Adrenal gland (tissue), 9 donors: ENCODE measurements at regions not wholly inside any gene's neighbourhood (a gene's known extent, or its start where the extent isn't known, plus 50 kb on each side); places are given as distances from the start of the nearest gene placed in this dataset.

Experiments used
- DNase-seq, 7 donors: peaks; one replicate each; pipeline ENCODE4 v3.0.0-alpha.2; 2019 to 2020
- H3K27ac ChIP-seq, 5 donors: fragments of 200-600 bp; sonication (generic) in 4 of 5; 1 replicate in 3 of 5; 2 replicates in 2 of 5; pipeline versions ENCODE4 v1.5.1 to v1.8.0; 2016 to 2020; ENCODE audit warnings: mild to moderate bottlenecking in 1 of 5
- H3K27me3 ChIP-seq: fragments of 200-600 bp; 2 replicates; pipeline ENCODE4 v1.8.0; 2021
- H3K36me3 ChIP-seq, 2 donors: fragments of 200-600 bp; replicated peaks in 1 of 2; 1 replicate in 1 of 2; 2 replicates in 1 of 2; pipeline versions ENCODE4 v1.5.1 to v1.8.0; 2018 to 2022
- H3K4me1 ChIP-seq, 2 donors: fragments of 200-600 bp; replicated peaks in 1 of 2; 1 replicate in 1 of 2; 2 replicates in 1 of 2; pipeline versions ENCODE4 v1.5.1 to v1.8.0; 2018 to 2021
- H3K4me3 ChIP-seq, 4 donors: fragments of 200-600 bp; sonication (generic) in 3 of 4; one replicate each; pipeline ENCODE4 v1.5.1; 2016 to 2018
- H3K9me3 ChIP-seq, 3 donors: fragments of 200-600 bp; sonication (generic) in 1 of 3; replicated peaks in 1 of 3; 1 replicate in 2 of 3; 2 replicates in 1 of 3; pipeline versions ENCODE4 v1.5.1 to v1.8.0; 2016 to 2021
- POLR2A ChIP-seq, 2 donors: fragments of 450-650 bp; IDR thresholded peaks; one replicate each; pipeline ENCODE4 v1.6.1; 2017; ENCODE audit warnings: antibody characterized with exemption in 2 of 2, mild to moderate bottlenecking in 2 of 2, moderate library complexity in 1 of 2
- WGBS, 4 donors: extraction: QIAGEN DNeasy Blood & Tissue Kit in 2 of 4; methylation state at CpG; one replicate each; pipeline versions ENCODE4 v1.1.5 to v1.1.7; 2013 to 2017; 5-methylcytosine and 5-hydroxymethylcytosine counted together
- intact Hi-C, 2 donors: fragments of 100-400 bp; cut with DNase I; formaldehyde crosslinking; loops; one replicate each; pipeline versions ENCODE4 v1.14.1 to v1.15.0; 2022 to 2023
- TF ChIP-seq, protein P1 (sequence below), 6 experiments: fragments of 450-650 bp in 4 of 6; fragments of 200-600 bp in 2 of 6; sonication (generic) in 1 of 6; IDR thresholded peaks; 1 replicate in 5 of 6; 2 replicates in 1 of 6; pipeline versions ENCODE4 v1.5.1 to v1.8.0; 2016 to 2021; ENCODE audit warnings: antibody characterized with exemption in 6 of 6, mild to moderate bottlenecking in 2 of 6, moderate library complexity in 1 of 6
- donor health status: healthy with polysubstance abuse.
- donor health status: Bipolar disorder and iron deficiency.
- donor health status: DM: yes; HTN: yes; CAD: no.
- donor health status: DM: no; HTN: no; CAD: no.
- donor health status: DM: no; HTN: no; CAD: no.

DNA sequence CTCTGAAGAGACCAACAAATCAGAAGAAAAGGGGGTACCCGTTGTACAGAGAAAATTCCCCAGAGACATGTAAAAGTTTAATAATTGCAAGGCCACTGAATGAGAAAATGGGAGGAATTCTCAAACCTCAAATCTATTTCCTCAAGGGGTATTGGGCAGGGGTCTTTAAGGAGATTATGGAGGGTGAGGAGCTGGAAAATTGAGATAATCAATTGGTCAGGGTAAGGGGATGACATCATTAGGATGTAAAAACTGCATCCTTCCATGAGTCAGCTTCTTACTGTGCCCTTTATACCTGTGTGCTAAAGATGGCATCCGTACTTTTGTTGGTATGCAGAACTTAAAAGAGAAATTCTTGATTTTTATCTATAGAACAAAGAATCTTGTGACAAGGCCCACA lies 641.5 kb downstream of the LRFN5 start:
- Histone ChIP-seq H3K4me1 (no peaks in the 10 kb centered on the region), H3K27ac (no peak overlapping the region), H3K36me3 (no peaks in the 10 kb centered on the region), H3K27me3 (no peaks in the 10 kb centered on the region), H3K9me3 (no peaks in the 10 kb centered on the region), H3K4me3 (no peak overlapping the region)
- WGBS, 4 donors, result 64 to 88% (median 71%) methylated on average over 2 of the region's 2 CpGs
- intact Hi-C loops, result no loop called here
- TF ChIP-seq, protein P1, sequence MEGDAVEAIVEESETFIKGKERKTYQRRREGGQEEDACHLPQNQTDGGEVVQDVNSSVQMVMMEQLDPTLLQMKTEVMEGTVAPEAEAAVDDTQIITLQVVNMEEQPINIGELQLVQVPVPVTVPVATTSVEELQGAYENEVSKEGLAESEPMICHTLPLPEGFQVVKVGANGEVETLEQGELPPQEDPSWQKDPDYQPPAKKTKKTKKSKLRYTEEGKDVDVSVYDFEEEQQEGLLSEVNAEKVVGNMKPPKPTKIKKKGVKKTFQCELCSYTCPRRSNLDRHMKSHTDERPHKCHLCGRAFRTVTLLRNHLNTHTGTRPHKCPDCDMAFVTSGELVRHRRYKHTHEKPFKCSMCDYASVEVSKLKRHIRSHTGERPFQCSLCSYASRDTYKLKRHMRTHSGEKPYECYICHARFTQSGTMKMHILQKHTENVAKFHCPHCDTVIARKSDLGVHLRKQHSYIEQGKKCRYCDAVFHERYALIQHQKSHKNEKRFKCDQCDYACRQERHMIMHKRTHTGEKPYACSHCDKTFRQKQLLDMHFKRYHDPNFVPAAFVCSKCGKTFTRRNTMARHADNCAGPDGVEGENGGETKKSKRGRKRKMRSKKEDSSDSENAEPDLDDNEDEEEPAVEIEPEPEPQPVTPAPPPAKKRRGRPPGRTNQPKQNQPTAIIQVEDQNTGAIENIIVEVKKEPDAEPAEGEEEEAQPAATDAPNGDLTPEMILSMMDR (IDR thresholded peaks at IDR 0.05), result no peak
- TF ChIP-seq POLR2A (IDR thresholded peaks at IDR 0.05), result no peak
- DNase-seq, result no peak

DNA sequence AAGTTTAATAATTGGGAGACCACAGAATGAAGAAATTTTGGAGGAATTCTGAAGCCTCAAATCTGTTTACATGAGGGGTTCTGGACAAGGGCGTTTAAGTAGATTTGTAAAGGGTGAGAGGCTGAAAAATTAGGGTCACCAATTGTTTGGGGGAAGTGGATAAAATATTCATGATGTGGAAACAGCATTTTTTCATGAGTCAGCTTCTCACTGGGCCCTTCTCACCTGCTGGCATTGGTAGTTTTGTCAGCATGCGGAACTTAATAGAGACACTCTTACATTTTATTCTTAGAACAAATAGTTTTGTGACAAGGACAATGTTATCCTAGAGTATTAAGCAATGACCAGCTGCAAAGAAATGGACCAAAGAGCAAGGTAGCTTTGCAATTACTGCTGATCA lies 634.4 kb downstream of the LRFN5 start:
- H3K4me3 ChIP-seq, result no peak overlapping the region
- TF ChIP-seq, protein P1 (IDR thresholded peaks at IDR 0.05), result no peak
- no peak for TF ChIP-seq POLR2A (IDR thresholded peaks at IDR 0.05)

DNA sequence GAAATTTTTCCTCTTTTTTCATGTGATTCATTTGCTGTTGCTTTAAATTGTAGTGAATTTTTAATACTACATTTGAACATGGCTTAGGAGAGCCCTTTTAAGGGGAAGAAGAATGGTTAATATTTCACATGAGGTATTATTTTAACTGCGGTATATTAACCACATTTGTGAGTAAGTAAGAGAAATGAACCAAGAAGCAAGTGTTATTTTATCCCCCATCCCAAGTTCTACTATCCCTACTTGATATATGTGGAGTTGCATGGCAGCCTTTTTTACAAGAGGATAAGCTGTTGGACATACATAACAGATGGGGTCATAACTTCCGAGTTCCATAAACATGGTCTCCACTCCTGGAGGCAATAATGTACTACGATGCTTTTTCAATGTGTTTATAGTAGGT lies 623.3 kb downstream of the LRFN5 start:
- DNase-seq, result no peak
- TF ChIP-seq, protein P1 (IDR thresholded peaks at IDR 0.05), result no peak
- no peak for TF ChIP-seq POLR2A (IDR thresholded peaks at IDR 0.05)
- H3K4me3 ChIP-seq, result no peak overlapping the region
- H3K4me1 ChIP-seq, result no peaks in the 10 kb centered on the region
- H3K9me3 ChIP-seq, result no peaks in the 10 kb centered on the region
- no peaks in the 10 kb centered on the region for H3K27me3 ChIP-seq
- intact Hi-C loops, result no loop called here
- 48 to 64% (median 58%) methylated on average over 3 of the region's 3 CpGs for WGBS, 4 donors
- H3K27ac ChIP-seq, result no peak overlapping the region
- no peaks in the 10 kb centered on the region for H3K36me3 ChIP-seq

More for the DNA sequence above, 634.4 kb downstream of the LRFN5 start:
- DNase-seq, result no peak
- intact Hi-C loops, result no loop called here
- WGBS, 4 donors, result 56 to 71% (median 65%) methylated on average over 2 of the region's 2 CpGs
- no peaks in the 10 kb centered on the region for H3K36me3 ChIP-seq
- no peaks in the 10 kb centered on the region for H3K4me1 ChIP-seq
- no peak overlapping the region for H3K27ac ChIP-seq
- H3K27me3 ChIP-seq, result no peaks in the 10 kb centered on the region
- no peaks in the 10 kb centered on the region for H3K9me3 ChIP-seq

DNA sequence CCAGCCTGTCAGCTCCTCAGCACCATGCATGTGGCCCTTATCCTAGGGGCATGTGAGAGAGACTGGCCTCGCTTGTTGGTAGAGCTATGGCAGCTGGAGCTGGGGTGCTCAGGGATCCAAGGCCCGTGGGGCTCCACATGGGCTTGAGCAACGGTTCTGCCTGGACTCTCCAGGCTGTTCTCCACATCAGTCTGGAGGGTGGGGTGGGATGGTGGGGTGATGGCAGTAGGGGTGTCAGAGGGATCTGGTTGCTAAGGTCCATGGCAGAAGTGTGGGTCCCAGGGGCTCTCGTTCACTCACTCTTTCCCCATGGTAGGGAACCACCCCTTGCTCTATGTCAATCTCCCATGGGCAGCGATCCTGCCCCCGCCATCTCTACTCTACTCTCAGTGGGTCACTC lies 622.6 kb downstream of the LRFN5 start:
- H3K27me3 ChIP-seq, result no peaks in the 10 kb centered on the region
- intact Hi-C loops, result no loop called here
- H3K27ac ChIP-seq, result no peak overlapping the region
- TF ChIP-seq POLR2A (IDR thresholded peaks at IDR 0.05), result no peak
- TF ChIP-seq, protein P1 (IDR thresholded peaks at IDR 0.05), result no peak
- 79 to 96% (median 90%) methylated on average over 6 of the region's 6 CpGs for WGBS, 4 donors
- H3K36me3 ChIP-seq, result no peaks in the 10 kb centered on the region
- no peaks in the 10 kb centered on the region for H3K4me1 ChIP-seq
- no peaks in the 10 kb centered on the region for H3K9me3 ChIP-seq
- DNase-seq, result no peak
- H3K4me3 ChIP-seq, result no peak overlapping the region
